DOHH2 (cell line): ENCODE measurements at regions not wholly inside any gene's neighbourhood (a gene's known extent, or its start where the extent isn't known, plus 50 kb on each side); places are given as distances from the start of the nearest gene placed in this dataset.

Source experiments
- EZH2phosphoT487 ChIP-seq: fragments of 200-600 bp; sonication (generic); IDR thresholded peaks from 2 replicates; pipeline ENCODE4 v1.6.1; 2017; ENCODE audit warnings: borderline replicate concordance, mild to moderate bottlenecking, antibody characterized with exemption, low read length, moderate library complexity, mixed read lengths
- TF ChIP-seq, protein P1 (sequence below): fragments of 200-600 bp; sonication (generic); IDR thresholded peaks from one replicate; pipeline ENCODE4 v1.5.1; 2014; ENCODE audit warnings: antibody characterized with exemption, mild to moderate bottlenecking, low read depth, low read length; ENCODE audit not compliant: poor library complexity, severe bottlenecking

DNA sequence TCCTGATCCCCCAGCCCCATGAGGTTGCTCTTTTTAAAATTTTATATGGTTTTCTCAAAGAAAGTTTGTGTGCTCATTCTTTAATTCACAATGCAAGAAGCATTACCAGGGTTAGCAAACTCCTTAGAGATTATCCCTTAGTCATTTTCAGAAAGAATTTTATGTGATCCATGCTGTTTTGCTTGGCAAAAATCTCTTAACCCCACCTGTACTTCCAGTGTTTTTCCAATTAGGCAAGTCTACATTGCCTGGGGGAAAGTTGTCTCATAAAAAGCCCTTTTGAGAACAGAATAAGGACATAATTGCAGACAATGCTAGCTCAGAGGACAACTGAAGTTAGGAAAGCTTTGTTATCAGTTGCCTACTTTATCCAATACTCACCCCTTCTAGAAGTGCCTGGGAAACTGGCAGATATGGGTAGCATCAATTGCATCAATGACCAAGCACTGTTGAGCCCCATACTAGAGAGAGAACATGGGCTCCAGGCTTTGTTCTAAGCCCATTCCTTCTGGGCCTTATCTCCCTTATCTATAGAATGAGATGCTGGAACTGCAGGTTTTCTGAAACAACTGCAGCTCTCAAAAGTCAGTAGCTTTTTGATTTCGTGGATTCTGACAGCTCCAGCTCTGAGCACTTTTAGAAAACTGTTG lies 265.9 kb upstream of the SPHKAP start:
- TF ChIP-seq, protein P1, sequence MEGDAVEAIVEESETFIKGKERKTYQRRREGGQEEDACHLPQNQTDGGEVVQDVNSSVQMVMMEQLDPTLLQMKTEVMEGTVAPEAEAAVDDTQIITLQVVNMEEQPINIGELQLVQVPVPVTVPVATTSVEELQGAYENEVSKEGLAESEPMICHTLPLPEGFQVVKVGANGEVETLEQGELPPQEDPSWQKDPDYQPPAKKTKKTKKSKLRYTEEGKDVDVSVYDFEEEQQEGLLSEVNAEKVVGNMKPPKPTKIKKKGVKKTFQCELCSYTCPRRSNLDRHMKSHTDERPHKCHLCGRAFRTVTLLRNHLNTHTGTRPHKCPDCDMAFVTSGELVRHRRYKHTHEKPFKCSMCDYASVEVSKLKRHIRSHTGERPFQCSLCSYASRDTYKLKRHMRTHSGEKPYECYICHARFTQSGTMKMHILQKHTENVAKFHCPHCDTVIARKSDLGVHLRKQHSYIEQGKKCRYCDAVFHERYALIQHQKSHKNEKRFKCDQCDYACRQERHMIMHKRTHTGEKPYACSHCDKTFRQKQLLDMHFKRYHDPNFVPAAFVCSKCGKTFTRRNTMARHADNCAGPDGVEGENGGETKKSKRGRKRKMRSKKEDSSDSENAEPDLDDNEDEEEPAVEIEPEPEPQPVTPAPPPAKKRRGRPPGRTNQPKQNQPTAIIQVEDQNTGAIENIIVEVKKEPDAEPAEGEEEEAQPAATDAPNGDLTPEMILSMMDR = no peak
- TF ChIP-seq EZH2phosphoT487 = no peak
